HG02870 (cell line): ENCODE measurements at regions not wholly inside any gene's neighbourhood (a gene's known extent, or its start where the extent isn't known, plus 50 kb on each side); places are given as distances from the start of the nearest gene placed in this dataset.
"Not testable (repeated sequence)": the region's sequence is repeated elsewhere in the genome, so short reads cannot be mapped to it uniquely, and the experiment has no call there.

Source experiments
- ATAC-seq: cut with Tn5 transposase; IDR thresholded peaks from one replicate; pipeline ENCODE4 v1.9.1; 2021; ENCODE audit warnings: mild to moderate bottlenecking, moderate library complexity; ENCODE audit not compliant: unreplicated experiment

DNA sequence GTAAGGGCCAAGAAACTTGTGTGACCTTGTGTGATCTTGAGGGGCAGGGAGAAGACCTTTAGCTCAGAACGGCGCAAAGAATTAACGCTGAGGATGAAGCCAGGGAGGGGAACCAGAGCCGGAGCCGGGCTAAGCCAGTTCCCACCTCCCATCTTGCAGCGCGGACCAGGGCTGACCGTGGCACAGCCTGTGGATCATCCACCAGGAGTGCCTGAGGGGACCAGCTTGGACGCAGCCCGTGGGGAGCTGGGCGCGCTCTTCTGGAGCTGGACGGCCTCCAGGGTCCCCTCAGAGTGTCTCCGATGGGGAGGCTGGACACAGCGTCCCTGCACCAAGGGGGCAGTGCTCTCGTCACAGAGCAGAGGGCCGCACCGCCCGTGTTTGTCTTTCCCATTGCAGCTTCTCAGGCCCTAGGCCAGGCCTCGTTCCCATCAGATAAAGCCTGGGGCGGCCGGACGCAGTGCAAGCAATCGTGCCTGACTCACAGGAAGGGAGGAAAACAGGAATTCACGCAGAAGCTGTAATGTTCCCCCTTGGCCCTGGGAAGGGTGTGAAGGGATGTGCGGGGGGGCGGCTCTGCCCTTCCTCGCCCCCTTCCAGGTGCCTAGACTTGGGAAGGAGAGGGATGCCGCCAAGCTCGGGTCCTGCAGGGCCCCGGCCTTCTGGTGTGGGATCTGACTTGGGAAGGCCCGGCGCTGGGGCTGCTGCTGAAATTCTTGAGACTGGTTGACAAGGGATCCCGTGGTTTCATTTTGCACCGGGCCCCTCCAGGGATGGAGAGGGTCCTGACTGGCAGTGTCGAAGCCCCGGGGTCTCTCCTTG is 144.9 kb downstream of the NPIPB11 start:
- ATAC-seq: not testable (repeated sequence)

DNA sequence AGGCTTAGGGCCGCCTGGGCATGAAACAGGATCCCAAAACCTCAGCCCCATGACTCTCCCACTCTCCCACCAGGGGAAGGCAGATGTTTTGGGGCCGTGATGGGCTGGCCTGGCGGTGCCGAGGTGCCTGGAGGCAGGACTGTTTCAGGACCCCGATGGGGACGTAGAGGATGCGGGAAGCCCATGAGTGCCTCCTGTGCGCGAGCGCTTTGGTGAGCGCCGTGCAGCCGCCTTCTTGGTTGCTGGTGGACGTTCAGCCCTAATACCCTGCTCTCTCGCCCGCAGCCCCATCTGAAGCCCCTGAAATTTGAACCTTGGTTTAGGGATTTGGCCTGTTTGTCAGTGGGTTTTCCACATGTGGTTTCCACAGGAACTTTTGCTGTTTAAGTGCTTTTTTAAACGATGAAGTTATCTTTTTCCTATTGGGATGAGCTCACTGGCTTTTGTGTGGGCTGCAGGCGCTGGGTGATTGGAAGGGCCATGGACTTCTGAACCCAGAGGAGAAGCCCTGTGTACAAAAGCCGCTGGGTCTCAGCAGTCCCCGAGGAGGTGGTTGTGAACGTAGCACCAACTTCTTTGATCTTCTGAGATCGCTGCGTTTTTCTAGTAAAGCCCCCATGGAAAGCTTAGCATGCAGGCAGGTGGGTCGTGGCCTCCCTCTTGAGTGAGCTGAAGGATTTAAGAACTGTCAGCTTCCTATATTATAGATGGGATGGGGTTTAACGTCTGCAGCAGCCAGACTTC is 145.7 kb downstream of the NPIPB11 start:
- ATAC-seq: not testable (repeated sequence)

DNA sequence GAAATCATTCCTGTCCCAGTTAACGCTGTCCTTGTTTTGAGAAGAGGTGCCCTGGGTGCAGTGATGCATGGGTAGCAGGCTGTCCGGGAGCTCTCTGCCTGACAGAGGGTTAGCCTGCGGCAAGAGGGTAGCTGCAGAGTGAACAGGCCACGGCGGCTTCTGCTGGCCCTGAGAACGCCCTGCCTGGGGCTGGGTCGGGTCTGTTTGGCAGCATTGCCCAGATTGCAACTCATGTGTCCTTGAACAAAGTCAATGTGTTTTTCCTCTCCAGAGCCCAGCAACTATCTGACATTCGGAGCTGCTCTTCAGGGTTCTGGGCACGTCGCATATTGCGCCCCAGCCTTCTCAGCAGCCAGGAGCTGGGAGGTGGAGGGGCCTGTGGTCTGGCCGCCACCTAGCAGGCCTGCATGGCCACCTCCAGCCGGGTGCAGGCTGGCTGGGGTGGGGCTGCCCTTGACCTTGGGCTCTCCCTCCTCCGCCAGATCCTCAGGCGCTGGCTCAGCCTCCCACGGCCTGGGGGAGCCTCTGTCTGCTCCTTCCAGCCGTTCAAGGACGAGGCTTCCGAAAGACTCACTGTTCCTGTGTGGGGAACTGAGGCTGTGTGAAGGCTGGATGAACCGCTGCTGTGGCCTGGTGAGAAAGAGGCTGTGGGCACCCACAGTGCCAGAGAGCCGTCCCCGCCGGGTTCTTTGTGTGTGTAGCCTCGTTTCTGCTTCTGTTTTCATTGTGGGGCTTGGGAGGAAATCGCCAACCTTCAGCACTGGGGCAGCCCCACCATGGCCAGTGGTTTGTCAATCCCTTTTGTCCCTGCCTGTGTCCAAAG is 146.7 kb downstream of the NPIPB11 start:
- not testable (repeated sequence) for ATAC-seq

DNA sequence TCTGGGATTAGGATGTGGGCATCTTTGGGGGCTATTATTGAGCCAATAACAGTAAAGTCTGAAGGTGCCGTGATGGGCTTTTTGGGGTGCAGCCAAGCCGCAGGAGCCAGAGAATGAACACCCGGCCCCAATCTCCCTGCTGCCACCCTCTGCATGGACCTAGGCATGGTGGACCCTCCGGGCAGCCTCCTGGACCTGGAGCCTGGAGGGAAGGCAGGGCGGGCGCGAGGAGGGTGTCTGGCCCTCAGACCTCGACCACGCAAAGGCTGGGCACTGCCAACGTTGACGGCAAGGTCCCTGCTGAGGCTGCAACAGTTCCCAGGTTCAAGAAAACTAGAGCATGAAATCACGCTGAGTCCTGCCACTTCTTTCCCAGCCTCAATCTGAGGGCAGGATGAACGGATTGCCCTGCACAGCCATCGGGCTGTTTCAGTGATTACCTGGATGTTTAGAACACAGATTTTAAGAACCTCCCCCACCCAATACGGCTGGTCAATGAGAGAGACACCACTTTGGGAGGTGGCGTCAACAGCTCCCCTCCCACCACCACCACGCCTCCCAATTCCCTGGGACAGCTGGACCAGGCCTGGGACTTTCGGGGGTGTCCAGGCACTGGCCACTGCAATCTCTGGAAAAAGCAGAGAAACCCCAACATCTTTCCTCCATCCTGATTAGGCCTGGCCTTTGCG is 147.4 kb downstream of the NPIPB11 start:
- not testable (repeated sequence) for ATAC-seq

DNA sequence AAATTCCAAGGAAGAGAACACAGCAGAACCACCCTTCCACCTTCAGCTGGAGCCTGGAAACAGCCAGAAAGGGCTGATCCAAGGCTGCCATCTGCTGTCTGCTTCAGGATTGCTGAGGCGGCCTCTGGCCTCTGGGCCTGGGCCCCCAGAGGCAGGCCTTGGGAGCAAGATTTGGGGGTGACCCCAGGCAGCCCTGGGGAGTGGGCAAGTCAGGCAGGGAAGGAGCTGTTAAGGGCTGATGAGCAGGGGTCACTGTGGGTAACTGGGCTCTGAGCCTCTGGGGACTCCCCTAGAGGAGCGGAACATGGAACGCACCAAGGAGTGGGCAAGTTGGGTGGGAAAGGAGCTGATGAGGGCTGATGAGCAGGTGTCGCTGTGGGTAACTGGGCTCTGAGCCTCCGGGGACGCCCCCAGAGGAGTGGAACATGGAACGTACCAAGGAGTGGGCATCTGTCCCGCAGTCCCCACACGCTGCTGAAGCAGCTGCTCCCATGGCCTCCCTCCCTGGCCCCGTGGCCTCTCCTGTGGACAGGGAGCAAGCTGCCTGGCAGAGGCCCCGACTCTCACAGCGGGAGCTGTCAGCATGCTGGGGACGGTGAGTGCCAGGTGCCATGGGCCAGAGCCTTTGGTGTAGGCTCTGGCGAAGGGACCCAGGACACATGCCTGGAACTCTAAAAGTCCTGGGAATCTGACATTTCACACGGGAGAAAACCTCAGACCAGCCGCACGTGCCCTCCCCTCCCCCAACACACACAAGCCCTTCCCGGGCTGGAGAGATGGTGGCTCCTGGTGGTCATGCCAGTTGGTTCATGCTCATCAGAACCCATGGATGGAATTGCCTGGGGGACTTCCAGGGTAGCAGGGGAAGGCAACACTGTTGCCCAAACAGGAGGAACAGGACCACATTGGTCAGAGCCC is 148.8 kb downstream of the NPIPB11 start:
- not testable (repeated sequence) for ATAC-seq

DNA sequence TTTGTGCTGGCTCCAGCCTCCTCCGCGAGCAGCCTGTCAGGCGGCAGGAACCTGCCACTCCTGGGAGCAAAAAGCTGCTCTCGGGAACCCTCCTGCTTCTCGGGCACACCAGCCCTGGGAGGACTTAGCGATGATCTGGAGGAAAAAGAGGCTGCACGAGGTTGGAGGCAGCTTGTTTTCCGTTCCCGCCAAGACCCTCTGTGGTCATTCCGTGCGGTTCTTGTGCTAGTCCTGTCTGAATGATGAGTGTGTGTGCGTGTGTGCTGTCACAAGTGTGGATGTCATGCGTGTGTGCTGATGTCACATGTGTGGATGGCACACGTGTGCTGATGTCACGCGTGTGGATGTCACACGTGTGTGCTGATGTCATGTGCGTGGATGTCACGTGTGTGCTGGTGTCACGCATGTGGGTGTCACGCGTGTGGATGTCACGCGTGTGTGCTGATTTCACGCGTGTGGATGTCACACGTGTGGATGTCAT is 150.0 kb downstream of the NPIPB11 start:
- no peak for ATAC-seq

DNA sequence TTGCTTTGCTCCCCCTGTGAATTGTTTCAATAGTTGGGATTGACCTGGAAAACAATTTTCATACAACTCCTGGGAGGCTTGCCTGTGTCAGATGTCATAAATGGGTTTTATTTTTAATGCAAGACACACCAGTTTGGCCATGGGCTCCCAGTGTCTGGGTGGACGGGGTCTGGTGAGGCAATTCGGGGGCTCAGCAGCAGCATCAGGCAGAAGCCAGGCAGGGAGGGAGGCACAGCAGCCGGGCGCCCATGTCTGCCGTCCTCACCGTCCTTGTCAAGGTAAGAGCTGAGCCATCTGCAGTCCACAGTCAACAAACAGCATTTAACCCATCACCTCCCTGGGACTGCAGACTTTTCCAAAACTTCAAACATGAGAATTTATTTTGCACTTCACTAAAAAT is 150.6 kb downstream of the NPIPB11 start:
- ATAC-seq: not testable (repeated sequence)

DNA sequence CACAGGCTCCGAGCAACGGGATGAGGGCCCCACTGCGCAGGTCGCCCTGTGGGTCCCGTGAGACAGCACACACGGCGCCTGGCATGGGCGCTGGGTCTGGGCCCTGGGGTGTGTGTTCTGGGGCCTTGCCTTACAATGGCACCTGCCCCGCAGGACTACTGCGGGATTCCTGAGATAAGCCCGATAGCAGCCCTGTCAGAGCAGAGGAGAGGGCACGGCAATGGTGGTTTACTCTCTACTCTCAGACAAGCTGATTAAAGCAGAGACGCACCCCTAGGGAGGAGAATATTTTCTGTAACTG is 151.1 kb downstream of the NPIPB11 start:
- not testable (repeated sequence) for ATAC-seq

DNA sequence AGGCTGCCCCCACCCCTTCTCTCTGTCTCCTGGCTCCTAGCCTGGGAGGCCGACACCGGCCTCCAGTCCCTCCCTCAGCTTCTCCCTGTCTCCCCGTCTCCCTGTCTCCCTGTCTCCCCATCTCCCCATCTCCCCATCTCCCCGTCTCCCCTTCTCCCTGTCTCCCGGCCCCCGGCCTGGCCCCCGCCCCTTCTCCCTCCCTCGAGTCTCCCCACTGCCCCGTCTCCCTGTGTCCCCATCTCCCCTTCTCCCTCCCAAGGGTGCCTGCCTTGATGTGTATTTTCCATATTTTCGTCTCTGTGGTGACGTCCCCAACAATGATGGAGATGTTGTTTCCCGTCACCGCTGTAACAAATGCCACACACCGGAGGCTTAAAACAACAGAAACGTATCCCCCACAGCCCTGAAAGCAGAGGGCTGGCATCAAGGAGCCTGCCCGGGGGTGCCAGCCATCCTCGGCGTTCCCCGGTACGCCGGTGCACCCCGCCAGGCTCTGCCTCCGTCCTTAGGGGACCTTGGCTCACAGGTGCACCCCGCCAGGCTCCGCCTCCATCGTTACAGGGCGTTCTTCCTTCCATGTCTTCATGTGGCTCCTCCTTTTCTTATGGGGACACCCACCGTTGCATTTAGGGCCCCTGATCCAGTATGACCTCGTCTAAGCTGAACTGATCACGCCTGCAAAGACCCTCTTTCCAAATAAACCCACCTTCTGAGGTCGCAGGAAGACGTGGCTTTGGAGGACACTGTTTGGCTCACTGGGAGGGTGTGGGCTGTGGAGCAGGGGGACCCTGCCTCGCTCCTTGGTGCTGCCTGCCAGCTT is 151.6 kb downstream of the NPIPB11 start:
- no peak for ATAC-seq

DNA sequence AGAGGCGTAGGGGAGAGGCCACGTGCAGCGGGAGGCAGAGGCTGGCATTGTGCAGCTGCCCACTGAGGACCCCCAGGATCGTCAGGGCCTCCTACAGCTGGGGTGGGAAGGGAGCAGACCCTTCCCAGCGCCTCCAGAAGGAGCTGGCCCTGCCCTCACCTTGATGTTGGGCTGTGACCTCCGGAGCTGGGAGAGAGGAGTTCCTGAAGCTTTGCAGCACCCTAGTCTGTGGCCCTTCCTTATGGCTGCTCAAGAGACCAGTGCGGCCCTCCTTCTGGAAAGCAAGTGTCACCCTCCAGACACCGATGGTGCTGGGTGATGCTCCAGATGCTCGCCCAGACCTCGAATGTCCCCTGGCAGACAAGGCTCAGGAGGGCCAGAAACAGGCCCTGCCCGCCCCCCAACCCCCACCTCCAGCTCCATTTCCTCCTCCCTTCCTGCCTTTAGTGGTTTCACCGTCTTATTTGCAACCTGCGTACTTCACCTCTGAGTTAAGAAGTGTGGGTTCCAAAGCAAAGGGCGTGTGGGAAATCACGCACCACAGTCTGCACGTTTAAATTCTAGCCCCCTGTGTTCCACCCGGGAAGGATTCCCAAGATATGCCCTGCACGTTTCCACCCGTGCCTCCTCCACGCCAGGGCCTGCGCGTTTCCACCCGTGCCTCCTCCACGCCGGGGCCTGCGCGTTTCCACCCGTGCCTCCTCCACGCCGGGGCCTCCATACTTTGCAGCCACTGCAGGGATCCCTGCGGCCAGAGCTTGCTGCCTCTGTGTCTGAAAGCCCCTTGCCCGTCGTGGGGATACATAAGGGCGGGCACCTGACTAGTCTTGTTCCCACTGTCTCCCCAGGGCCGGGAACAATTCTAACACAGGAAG is 152.6 kb downstream of the NPIPB11 start:
- not testable (repeated sequence) for ATAC-seq

DNA sequence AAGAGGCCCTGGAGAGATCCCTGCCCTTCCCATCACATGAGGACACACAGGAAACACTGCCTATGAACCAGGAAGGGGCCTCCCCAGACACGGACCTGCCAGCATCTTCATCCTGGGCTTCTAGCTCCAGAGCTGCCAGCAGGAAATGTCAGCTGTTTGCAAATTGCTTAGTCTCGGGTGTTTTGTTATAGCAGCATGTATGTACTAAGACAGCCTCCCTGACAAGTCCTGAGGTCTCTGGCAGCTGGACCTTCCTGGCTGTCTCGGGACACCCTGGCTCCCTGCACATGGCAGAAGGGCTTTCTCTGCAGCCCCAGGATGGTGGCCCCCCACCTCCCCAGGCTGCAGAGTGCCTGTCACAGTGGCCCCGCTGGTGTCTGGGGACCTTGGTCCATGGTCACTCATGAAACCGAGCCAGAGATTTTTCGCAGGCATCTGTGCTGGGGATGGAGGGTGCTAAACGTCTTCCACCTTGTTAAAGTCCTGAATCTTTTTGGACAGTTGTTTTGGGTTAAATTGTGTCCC is 153.4 kb downstream of the NPIPB11 start:
- ATAC-seq: not testable (repeated sequence)

DNA sequence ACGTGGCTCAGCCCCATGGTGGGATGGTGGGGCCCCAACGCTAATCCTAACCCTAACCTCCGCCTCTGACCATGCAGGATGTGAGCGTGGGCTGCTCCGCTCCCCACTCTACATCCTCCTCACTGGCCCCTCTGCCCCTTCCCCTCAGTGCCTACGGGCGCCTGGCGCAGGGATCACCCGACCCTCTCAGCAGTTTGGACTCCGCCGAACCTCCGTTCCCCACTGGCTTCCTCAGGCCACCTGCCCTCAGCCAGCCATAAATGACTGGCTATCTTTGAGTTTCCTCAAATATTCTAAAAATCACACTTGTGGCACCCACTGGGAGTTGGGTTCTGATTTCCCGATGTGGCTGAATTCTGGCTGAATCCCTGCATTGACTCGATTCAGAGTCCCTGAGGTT is 154.2 kb downstream of the NPIPB11 start:
- not testable (repeated sequence) for ATAC-seq

DNA sequence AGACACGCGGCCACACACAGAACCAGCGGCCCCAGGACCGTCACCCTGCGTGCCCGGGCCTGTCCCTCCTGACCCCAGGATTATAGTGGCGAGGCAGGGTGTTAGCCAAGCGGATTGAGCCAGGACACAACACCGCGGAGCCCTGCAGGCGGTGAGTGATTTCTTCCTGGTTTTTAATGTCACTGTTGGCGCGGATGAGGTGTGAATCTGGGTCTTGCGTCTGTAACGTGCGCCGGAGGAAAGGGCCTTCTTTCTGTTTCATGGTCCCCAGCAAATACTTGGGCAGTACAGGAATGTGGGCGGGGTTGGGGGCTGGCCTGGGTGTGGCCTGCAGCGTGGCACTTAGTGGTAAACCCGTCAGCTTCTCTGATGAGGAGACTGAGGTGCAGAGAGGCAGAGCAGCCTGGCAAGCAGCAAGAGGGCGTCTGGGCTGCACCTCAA is 154.9 kb downstream of the NPIPB11 start:
- not testable (repeated sequence) for ATAC-seq

DNA sequence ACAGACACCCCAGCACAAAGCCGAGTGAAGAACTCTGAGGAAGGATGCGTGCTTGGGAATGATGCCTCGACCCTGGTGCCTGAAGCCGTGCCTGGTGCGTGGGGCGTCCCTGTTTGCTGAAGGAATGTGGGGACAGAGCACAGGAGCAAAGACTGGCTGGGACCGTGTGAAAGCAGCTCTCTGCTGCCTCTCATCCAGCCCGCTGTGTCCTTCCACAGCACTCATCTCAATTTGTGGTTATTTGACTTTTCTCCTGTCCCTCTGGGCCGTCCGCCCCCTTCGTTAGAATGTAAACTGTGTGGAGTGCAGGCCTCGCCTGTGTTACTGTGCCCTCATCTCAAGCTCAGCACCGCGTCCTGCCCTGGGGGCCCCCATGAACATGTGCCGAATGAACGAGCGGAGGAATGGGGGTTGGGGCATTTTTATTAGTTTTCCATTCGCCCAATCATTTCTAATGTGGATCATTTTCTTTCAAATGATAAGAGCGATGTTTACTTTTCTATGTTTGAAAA is 155.5 kb downstream of the NPIPB11 start:
- ATAC-seq: not testable (repeated sequence)

DNA sequence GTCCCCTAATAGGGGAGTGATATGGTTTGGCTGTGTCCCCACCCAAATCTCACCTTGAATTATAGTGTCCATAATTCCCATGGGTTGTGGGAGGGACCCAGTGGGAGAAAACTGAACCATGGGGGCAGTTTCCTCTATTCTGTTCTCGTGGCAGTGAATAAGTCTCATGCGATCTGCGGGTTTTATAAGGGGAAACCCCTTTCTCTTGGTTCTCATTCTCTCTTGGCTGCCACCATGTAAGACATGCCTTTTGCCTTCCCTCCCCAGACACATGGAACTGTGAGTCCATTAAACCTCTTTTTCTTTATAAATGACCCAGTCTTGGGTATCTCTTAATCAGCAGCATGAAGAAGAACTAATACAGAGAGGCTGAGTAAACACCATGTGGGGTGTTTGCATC is 156.0 kb downstream of the NPIPB11 start:
- not testable (repeated sequence) for ATAC-seq

DNA sequence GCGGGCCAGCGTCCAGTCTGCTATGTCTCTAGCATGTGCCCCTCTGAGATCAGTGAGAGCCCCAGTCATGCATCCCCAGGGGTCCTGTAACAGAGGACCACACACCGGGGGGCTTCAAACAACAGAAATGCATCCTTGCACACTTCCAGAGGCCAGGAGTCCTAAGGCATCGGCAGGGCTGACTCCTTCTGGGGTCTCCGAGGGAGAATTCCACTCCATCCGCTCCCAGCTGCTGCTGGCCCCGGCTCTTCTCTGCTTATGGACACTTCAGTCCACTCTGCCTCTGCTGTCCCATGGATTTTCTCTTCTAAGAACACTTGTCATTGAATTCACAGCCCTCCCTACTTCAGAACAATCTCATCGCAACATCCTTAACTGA is 157.6 kb downstream of the NPIPB11 start:
- ATAC-seq: not testable (repeated sequence)

DNA sequence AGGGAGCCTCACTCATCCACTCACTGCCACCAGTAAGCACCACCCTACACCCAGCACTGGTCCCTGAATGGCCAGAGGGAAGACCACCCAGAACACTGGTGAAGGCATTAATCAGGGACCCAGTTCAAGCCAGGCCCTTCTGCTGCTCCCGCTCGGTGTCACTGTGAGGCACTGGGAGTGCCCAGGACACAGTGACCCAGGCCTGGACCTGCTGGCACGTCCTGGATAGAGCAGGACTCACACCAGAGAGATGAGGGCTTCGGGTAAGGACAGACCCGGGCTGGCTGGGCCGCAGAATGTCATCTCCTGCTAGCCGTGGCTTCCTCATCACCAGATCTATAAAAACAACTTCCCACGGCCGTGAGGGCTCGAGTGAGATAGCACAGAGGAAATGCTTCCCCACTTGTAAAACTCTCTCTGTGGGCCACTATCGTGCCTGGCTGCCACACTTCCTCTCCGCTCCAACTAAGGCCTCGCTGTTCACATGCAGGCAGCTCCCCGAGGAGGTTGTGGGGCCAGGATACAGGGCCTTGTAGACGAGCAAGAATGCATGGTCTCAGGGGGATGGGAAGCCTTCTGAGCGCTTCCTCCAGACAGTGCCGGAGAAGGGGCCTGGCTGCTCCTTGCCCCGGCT is 158.1 kb downstream of the NPIPB11 start:
- not testable (repeated sequence) for ATAC-seq
